ENCODE measurements at regions not wholly inside any gene's neighbourhood (a gene's known extent, or its start where the extent isn't known, plus 50 kb on each side); places are given as distances from the start of the nearest gene placed in this dataset.

- CTCF ChIA-PET = no interaction called here
- TF ChIP-seq EZH2 (IDR thresholded peaks at IDR 0.05; ENCODE audit: low read length, unreplicated experiment) (no peak), EZH2phosphoT487 (IDR thresholded peaks at IDR 0.05; ENCODE audit: borderline replicate concordance, low read length) (no peak), CTCF (conservative IDR thresholded peaks at IDR 0.05; ENCODE audit: low read depth, low read length) (no peak)
- Histone ChIP-seq H3K27me3 (ENCODE audit: low read length) (peaks cover 20% of the 10 kb centered on the region), H3K9ac (ENCODE audit: low read length) (no peak overlapping the region), H3K4me3 (ENCODE audit: low read length) (no peak overlapping the region), H3K79me2 (ENCODE audit: low read length) (no peaks in the 10 kb centered on the region), H3K9me2 (replicated peaks; ENCODE audit: low read length) (no peaks in the 10 kb centered on the region), H3K27ac (ENCODE audit: low read length) (no peak overlapping the region), H4K20me1 (ENCODE audit: low read length) (no peaks in the 10 kb centered on the region), H3F3A (ENCODE audit: low read length, unreplicated experiment) (no peaks in the 10 kb centered on the region), H3K36me3 (ENCODE audit: low read depth, low read length) (no peaks in the 10 kb centered on the region), H3K4me1 (ENCODE audit: insufficient read depth, low read length) (peaks cover 2% of the 10 kb centered on the region), H2AFZ (ENCODE audit: low read length) (no peak overlapping the region), H3K4me2 (ENCODE audit: low read length) (no peak overlapping the region), H3K9me3 (ENCODE audit: low read length) (no peaks in the 10 kb centered on the region)
- ATAC-seq = no peak
- POLR2A ChIA-PET (ENCODE audit: unreplicated experiment) = no interaction called here
- no peak for DNase-seq
- no TSS peak for BruUV-seq (replicated peaks)
- intact Hi-C loops (cut with micrococcal nuclease) = no loop called here
These were observed 153.5 kb downstream of the SLC28A3 start for GRCh38 chr9:84187090-84187489.

- ChIA-PET CTCF (no interaction called here), POLR2A (ENCODE audit: unreplicated experiment) (no interaction called here)
- Histone ChIP-seq H3K4me2 (ENCODE audit: low read length) (no peak overlapping the region), H2AFZ (ENCODE audit: low read length) (no peak overlapping the region), H3K9me3 (ENCODE audit: low read length) (no peaks in the 10 kb centered on the region), H3K4me1 (ENCODE audit: insufficient read depth, low read length) (no peaks in the 10 kb centered on the region), H3K27me3 (ENCODE audit: low read length) (peaks cover 34% of the 10 kb centered on the region), H3K4me3 (ENCODE audit: low read length) (no peak overlapping the region), H3K27ac (ENCODE audit: low read length) (no peak overlapping the region), H3K9ac (ENCODE audit: low read length) (no peak overlapping the region), H3K9me2 (replicated peaks; ENCODE audit: low read length) (no peaks in the 10 kb centered on the region), H3K79me2 (ENCODE audit: low read length) (no peaks in the 10 kb centered on the region), H3F3A (ENCODE audit: low read length, unreplicated experiment) (no peaks in the 10 kb centered on the region), H3K36me3 (ENCODE audit: low read depth, low read length) (no peaks in the 10 kb centered on the region), H4K20me1 (ENCODE audit: low read length) (no peaks in the 10 kb centered on the region)
- TF ChIP-seq EZH2 (IDR thresholded peaks at IDR 0.05; ENCODE audit: low read length, unreplicated experiment) = no peak
- TF ChIP-seq CTCF (conservative IDR thresholded peaks at IDR 0.05; ENCODE audit: low read depth, low read length) = no peak
- TF ChIP-seq EZH2phosphoT487 (IDR thresholded peaks at IDR 0.05; ENCODE audit: borderline replicate concordance, low read length) = no peak
- ATAC-seq = no peak
- BruUV-seq (replicated peaks) = no TSS peak
- DNase-seq = no peak
- intact Hi-C loops (cut with micrococcal nuclease) = no loop called here
These were observed 150.7 kb downstream of the SLC28A3 start for GRCh38 chr9:84189904-84190303.

- CTCF ChIA-PET = no interaction called here
- ATAC-seq = no peak
These were observed 150.1 kb downstream of the SLC28A3 start for GRCh38 chr9:84190411-84190810.

More at GRCh38 chr9:84190411-84190810, 150.1 kb downstream of the SLC28A3 start:
- Histone ChIP-seq H3K9me2 (replicated peaks; ENCODE audit: low read length) (no peaks in the 10 kb centered on the region), H2AFZ (ENCODE audit: low read length) (no peak overlapping the region), H3K9me3 (ENCODE audit: low read length) (no peaks in the 10 kb centered on the region), H3F3A (ENCODE audit: low read length, unreplicated experiment) (no peaks in the 10 kb centered on the region), H3K27ac (ENCODE audit: low read length) (no peak overlapping the region), H3K79me2 (ENCODE audit: low read length) (no peaks in the 10 kb centered on the region), H3K27me3 (ENCODE audit: low read length) (peaks cover 34% of the 10 kb centered on the region), H3K4me2 (ENCODE audit: low read length) (no peak overlapping the region), H3K4me1 (ENCODE audit: insufficient read depth, low read length) (no peaks in the 10 kb centered on the region), H3K9ac (ENCODE audit: low read length) (no peak overlapping the region), H3K36me3 (ENCODE audit: low read depth, low read length) (no peaks in the 10 kb centered on the region), H4K20me1 (ENCODE audit: low read length) (no peaks in the 10 kb centered on the region), H3K4me3 (ENCODE audit: low read length) (no peak overlapping the region)
- TF ChIP-seq CTCF (conservative IDR thresholded peaks at IDR 0.05; ENCODE audit: low read depth, low read length) (no peak), EZH2phosphoT487 (IDR thresholded peaks at IDR 0.05; ENCODE audit: borderline replicate concordance, low read length) (no peak), EZH2 (IDR thresholded peaks at IDR 0.05; ENCODE audit: low read length, unreplicated experiment) (no peak)
- intact Hi-C loops (cut with micrococcal nuclease) = no loop called here
- no peak for DNase-seq
- BruUV-seq (replicated peaks) = no TSS peak
- POLR2A ChIA-PET (ENCODE audit: unreplicated experiment) = no interaction called here
